NCI-H128 (cell line): ENCODE measurements at regions not wholly inside any gene's neighbourhood (a gene's known extent, or its start where the extent isn't known, plus 50 kb on each side); places are given as distances from the start of the nearest gene placed in this dataset.

Experiments used
- DNase-seq: peaks from one replicate; lab custom pipeline; 2025; ENCODE audit not compliant: unreplicated experiment; lab: John Stamatoyannopoulos, UW

DNA sequence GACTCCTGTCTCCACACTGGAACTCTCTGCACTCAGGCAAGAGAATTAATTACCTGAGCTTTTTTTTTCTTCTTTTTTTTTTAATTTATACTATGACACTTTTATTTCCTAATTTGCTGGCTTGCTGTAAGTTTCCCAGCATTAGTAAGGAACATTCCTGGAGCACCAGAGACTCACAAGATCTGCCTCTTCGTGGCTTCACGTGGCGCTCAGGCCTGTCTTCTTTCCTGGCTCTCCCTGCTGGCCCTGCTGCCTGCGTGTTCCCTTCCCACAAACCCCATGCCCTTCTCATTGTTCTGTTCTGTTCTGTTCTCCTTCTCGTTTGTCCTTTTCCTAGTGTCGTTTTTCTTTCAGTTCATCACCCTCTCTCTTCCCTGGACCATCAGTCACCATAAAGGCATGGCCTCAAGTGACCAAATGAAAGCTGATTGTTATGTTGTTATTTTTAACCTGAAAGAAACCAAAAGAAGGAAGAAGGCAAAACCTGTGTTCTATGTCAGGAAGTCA is 591.6 kb upstream of the PFKP start:
- no peak for DNase-seq

DNA sequence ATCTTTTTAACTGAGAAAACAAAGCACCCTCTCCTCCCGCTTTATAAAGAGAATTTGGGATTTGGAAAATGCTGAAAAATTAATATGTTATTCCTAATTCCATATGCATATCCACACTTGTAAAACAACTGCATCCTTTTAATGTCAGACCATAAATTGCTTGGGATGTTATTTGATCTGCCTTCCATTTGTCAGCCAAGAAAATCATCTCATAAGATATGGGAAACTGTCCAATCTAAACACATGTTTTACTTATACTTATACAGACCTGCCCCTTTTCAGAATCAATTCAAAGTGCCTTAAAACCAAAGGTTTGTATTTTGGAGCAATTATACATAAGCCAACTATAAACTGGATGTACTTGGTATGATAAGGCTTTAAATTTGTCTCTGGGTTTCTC is 595.5 kb upstream of the PFKP start:
- DNase-seq, result no peak

DNA sequence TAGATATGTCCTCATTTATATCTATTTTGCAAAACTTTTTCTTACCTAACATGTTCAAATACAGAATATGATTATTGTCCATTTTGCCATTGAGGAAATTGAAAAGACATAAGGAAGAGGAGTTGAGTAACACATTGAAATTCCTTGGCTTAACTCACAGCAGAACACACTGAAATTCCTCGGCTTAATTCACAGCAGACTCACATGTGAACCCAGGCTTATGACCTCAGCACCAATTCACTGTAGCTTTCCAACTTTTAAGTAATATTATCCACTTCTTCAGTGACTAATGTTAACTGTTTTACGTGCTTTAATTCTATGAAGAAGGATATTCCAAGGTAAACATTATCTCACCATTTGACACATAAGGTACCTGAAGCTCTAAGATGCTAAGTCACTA is 597.5 kb upstream of the PFKP start:
- no peak for DNase-seq

DNA sequence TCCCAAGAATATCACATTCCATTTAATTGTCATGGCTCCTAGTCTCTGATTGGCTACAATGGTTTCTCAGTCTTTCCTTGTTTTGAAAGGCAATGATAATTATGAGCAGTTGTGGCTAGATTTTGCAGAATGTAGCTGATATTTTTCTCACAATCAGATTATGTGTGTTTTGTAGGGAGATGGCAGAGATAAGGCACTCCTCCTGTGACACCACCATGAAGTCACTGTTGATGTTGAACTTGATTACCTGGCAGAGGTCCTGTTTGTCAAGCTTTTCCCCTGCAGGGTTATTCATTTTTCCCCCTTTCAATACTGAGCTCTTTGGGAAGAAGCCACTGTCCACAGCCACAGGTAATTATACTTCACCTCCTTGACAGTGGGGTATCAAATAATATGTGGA is 602.9 kb upstream of the PFKP start:
- DNase-seq, result no peak

DNA sequence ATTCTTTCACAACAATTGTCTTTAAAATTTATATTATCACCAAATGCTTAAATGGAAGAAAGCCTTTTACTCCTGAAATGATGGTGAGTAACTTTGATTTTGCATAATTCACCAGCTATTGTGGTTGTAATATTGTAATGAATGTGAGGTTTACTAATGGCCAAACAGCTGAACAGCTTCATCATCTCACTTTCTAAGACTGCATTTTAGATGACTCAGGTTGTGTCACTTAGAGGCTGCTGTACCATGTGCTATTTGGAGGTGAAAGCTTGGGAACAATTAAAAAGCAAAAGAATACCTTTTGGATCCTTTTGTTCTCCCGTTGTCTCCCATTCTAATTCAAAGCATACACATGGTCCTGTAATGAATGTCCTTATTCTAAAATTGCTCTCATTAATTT is 604.0 kb upstream of the PFKP start:
- no peak for DNase-seq

DNA sequence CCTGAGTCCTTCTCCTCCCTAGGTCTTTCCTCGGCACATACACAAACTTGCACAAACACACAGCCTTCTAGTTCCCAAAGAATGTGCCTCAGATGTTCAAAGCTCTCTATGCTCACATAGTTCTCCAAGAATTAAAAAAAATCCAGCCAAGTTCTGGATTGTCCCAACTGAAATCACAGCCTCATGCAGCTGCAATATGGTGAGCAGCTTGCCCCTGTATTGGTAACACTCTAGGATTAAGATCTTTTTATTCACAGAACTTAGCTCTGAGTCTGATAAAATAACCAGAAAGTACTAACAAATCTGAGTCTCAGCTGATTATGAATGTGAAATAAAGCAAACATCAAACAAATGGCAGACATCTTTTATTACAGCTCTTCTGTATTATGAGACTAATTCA is 604.8 kb upstream of the PFKP start:
- no peak for DNase-seq

DNA sequence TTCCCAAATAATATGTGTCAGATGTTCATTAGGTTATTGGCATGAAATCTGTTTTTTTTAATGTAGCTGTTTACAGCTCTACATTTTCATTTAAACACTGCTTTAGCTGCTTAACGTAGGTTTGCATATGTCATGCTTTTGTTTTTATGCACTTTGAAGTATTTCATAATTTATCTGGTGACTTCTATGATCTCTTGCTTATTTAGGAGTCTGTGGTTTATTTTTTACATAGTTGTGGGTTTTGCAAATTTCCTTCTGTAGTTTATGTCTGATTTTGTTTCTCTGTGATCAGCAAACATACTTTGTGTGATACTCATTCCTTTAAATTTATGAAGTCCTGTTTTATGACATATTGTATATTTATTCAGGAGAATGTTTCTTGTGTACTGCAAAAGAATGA is 606.5 kb upstream of the PFKP start:
- no peak for DNase-seq

DNA sequence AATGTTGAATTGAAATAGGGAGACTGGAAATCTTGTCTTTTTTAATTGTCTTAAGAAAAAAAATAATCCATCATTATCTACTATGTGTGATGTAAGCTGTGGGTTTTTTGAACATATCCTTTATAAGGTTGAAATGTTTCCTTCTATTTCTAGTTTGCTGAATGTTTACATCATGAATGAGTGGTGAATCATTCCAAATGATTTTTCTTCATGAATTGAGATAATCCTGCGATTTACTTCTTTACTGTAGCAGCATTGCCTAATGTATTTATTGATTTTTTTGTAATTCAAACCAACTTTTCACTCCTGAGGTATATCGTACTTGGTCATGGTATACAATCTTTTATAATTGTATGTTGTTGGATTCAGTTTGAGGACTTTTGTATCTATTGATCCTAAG is 607.6 kb upstream of the PFKP start:
- DNase-seq, result no peak

DNA sequence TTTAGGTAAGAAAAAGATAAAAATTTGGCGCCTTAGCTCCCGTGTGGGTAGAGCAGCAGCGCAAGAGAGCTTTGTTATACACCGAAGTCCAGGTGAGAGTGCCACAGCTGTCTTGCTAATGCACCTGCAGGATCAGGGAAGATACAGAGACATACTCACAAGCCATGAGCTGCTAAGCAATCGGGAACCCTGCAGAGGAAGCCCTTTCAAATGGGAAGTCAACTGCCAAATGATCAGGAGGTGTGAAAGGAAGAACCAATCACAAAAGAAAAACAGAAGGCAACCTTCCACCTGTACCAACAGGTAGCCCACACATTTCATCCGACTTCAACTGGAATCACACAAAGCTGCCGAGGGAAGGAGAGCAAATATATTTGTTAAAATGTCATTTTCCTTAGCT is 610.5 kb upstream of the PFKP start:
- no peak for DNase-seq

DNA sequence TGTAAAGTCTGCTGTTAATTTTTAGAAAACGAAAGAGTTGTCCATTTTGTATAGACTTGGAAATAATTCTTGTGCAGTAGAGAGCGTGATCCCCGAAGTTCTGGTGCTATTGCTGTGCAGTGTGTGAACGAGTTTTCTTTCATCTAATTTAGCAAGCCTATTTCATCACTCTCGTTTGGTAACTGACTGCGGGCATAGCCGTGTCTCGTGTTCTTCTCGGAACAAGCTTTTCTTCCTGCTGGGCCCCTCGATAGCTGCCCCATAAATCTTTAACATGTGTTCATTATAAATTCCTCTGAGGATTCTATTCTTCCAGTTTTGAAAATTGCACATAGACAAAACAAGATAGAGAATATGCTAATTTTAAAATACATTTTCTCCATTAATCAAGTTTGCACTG is 622.0 kb upstream of the PFKP start:
- DNase-seq, result no peak

DNA sequence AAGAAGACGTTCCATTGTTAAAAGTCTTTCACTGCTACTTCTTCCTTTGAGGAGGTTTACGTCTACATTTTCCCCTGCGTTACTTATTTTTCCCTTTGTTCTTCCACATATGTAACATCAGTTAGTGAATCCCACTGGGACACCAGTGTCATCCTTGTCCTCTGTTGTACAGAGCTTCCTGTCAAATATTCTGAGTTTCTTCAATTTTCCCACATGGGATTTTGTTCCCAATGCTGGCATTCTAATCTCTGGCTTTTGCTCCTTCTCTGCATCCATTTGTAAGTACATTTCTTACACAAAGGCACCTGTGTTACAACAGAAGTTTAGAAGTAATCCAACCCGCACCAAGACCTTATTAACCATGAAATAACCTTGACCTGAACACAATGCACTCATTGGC is 627.4 kb upstream of the PFKP start:
- no peak for DNase-seq

DNA sequence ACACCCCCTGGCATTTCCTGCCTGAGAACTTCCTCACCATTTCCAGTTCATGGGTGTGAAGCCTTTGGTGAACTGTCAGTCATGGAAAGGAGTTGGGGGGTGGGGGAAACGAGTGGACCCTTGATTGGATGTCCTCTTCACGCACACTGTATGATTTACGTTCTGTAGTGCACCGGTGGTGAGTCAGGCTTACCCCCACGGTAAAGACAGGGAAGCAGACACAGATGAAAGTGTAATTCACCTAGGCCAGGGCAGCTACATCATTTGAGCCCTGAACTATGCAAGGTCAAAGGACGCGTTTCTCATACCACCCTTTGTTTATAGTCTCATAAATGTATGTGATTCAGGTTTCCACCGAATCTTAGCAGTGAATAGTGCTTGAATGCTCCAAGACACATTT is 628.3 kb upstream of the PFKP start:
- DNase-seq, result no peak

DNA sequence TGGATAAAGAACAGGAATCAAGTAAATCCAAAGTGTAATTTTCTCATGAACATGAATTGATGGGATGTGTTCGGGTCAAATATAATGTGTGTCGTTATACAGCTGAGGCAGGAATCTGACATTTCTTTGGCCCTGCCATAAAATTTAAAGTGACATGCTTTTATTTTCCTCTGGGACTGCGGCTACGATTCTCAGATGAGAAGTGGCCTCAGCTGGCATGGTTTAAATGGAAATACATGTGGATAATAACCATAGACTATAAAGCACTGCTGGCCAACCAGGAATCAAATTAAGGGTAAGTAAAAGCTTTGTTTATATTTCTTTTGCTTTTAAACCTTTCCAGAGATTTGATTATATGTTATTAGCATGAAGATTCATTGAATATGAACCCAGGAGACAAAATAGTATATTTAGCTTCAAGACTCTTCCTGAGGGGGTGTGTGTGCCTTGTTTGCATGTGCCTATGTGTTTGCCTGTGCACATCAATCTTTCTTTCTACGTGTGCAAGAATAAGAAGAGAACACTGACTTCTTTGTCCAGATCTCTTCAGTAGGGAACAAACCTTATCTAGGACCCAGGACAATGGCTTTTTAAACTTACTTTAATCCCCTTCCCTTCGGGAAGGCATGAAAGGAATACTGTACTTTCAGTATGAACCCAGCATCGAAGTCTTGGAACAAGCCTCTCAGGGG is 629.0 kb upstream of the PFKP start:
- no peak for DNase-seq

DNA sequence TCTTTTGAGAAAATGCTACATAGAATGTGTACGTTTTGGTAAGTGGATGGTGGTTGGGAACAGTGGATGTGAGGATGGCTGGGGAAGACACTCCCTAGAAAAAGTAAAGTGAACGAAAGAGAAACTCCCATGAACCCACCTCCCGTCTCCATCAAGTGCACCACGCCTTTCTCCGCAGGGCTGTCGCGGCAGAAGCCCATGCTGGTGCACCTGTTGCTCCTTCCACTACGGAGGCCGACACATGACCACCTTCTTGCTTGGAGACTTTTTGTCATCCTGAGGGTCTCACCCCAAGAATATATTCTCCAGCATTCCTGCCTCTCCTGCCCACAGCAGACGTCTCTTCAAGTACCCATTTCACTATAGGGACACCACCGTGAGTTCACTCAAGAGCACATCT is 630.4 kb upstream of the PFKP start:
- DNase-seq, result no peak

DNA sequence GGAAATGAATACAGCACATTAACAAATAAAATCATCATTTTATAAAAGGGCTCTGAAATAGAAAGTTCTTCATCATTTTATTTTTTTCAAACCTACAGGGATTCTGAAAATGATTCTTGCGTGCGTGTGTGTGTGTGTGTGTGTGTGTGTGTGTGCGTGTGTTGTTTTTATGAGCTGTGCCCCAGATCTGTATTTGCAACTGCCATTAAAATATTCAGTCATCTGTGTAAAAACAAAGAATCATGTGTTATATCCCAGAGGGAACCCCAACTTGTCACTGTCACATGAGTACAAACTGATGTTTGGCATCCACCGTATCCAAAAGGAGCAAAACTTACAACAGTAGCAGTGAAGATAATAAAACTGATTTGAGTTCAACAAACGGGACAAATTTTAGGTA is 635.4 kb upstream of the PFKP start:
- no peak for DNase-seq

DNA sequence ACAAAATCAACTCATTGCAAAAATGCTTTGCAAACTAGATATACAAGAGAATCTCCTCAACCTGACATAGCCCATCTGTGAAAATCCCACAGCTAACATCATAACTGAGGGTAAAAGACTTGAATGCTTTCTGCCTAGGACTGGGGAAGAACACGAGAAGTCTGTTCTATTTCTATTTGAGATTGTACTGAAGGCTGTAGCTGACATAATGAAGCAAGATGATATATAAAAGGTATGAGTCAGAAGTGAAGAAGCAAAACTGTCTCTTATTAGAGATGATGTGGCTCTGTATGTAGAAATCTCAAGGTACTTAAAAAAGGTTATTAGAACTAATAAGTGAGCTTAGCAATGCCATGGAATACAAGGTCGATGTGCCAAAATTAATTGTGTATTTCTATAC is 639.9 kb upstream of the PFKP start:
- no peak for DNase-seq

DNA sequence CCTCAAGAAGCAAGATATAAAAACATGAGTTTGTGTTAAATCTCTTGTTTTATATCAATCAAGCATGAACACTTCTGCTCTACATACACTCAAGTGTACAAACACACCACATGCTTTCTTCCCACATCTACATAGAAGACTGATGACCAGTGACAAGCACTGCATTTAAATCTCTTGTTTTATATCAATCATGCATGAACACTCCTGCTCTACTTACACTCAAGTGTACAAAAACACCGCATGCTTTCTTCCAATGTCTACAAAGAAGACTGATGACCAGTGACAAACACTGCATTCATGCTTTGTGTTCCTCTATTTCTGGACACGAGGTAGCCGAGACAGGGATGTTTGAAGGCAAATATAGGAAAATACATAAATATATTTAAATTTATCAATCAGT is 642.0 kb upstream of the PFKP start:
- DNase-seq, result no peak

DNA sequence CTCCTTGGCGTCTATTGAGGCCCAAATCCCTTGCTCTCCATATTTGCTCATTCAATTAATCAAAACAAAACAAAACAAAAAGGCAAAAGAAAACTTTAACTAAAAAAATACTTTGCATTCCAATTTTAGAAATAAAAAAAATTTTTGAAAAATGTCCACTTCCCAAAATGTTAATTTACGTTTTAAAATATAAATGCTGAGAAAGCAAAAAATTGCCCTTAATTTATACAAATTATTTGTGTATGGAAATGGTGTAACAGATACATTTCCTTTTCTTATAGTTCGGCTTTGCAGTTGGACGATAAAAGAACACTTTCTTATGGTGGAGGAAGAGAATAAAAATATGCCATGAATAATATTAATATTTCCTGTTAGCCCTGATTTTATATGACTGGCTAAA is 652.8 kb upstream of the PFKP start:
- no peak for DNase-seq

DNA sequence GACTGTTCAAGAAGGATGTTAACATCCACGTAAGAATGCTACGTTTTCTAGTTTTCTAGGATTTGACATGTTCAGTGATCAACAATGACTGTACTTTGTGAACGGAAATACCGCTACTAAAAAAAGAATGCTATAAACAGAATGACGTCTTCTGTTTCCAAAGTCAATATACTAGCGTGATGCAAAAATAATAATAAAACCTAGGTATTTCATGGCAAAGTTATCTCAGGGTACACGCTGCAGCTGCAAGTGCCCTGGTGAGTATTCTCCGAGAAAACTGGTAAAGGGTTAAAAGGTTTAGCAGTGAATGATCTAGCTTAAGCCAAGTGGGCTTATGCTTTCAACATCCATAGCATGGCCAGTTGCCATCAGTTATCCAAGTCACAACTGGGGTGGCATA is 653.3 kb upstream of the PFKP start:
- no peak for DNase-seq

DNA sequence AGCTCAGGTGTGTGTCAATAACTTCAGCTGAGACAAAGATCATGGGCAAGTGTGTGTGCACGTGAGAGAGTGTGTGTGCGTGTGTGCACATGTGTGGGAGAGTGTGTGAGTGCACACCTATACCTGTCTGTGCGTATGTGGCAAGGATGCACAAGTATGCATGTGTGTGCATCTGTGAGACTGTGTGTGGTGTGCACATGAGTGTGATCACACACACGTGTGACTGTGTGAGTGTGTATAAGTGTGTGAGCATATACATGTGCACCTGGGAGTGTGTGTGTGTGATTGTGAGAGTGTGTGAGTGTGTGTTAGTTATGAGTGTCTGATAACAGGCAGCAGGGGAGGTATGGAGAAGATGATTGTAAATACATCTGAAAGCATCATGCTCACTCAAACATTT is 657.3 kb upstream of the PFKP start:
- no peak for DNase-seq

DNA sequence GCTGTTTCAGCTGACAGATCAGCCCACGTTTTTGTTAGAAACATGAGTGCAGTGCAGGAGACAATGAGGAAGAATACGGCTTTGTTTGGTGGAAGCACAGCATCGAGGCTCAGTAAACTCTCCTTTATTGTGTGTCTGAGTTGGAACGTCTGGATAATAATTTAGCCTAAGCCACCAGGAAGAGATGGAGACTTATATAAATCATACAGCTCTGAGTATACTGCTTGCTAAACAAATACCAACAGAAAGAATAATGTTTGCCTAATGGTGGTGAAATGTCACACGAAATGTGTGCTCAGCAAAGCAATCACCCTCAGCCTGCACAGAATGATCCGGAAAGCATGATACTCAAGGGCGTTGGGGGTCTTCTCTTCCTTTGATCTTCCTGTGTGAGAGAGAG is 664.1 kb upstream of the ADARB2 start:
- DNase-seq, result no peak

DNA sequence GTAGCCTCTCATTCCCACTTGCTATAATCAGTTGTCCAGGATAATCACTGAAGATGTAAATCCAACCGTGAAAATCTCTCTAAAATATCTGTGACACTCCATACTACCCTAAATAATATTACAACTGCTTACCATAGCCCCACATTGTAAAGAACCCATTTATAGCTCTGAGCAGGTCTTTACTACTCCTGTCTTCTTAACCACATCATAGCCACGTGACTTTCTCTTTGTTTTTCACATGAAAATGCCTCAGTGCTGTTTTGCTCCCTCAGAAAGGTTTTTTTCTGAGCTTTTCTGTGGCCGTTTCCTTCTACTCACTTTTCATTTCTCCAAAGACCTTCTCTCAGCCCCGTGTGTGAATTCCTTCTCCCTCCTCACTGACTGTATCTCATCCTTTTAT is 662.2 kb upstream of the ADARB2 start:
- DNase-seq, result no peak

DNA sequence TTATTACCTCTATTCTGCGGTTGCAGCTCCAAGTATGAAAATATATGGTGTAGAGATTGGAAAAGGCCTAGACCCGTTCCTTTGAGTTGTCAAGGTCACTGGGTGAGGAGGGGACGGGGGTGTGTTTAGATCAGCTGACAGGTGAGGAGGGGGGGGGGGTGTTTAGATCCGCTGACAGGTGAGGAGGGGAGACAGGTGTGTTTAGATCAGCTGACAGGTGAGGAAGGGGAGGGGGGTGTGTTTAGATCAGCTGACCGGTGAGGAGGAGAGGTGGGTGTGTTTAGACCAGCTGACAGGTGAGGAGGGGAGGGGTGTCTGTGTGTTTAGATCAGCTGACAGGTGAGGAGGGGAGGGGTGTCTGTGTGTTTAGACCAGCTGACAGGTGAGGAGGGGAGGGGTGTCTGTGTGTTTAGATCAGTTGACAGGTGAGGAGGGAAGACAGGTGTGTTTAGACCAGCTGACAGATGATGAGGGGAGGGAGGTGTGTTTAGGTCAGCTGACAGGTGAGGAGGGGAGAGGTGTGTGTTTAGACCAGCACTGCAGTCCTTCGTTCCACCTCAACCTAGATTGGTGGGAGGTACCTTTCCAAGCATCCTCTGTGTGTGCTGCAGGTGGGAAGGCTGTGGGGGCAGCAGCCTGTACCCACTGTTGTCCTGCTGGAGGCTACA is 655.0 kb upstream of the ADARB2 start:
- no peak for DNase-seq
